Stimulated activated naive CD8-positive, alpha-beta T cell treated with anti-CD3 and anti-CD28 coated beads, Interleukin-15, amount 100 ng/mL, for 72 hours (primary cell): ENCODE measurements at regions not wholly inside any gene's neighbourhood (a gene's known extent, or its start where the extent isn't known, plus 50 kb on each side); places are given as distances from the start of the nearest gene placed in this dataset.
"Not testable (repeated sequence)": the region's sequence is repeated elsewhere in the genome, so short reads cannot be mapped to it uniquely, and the experiment has no call there.

Source experiments
- ATAC-seq: fragments of 150-1000 bp; cut with Tn5 transposase; 2 replicates; pipeline ENCODE4 v1.10.0; 2021; ENCODE audit warnings: mild to moderate bottlenecking, moderate library complexity
- DNase-seq, 2 donors: peaks; one replicate each; pipeline ENCODE4 v3.0.0; 2021 to 2022
- H3K27ac Mint-ChIP-seq, 2 donors: one replicate each; pipeline ENCODE4 v1.8.0; 2022; ENCODE audit warnings: mild to moderate bottlenecking in 2 of 2, mixed read lengths in 2 of 2, moderate library complexity in 2 of 2
- H3K27me3 Mint-ChIP-seq: one replicate; pipeline ENCODE4 v1.8.0; 2022; ENCODE audit warnings: mixed read lengths
- H3K4me1 Mint-ChIP-seq: one replicate; pipeline ENCODE4 v1.8.0; 2022; ENCODE audit warnings: mild to moderate bottlenecking, mixed read lengths
- H3K4me3 Mint-ChIP-seq, 2 donors: one replicate each; pipeline ENCODE4 v1.8.0; 2022; ENCODE audit warnings: mild to moderate bottlenecking in 2 of 2, mixed read lengths in 2 of 2, moderate library complexity in 1 of 2
- H3K9me3 Mint-ChIP-seq, 2 donors: one replicate each; pipeline ENCODE4 v1.8.0; 2022; ENCODE audit warnings: mixed read lengths in 2 of 2

DNA sequence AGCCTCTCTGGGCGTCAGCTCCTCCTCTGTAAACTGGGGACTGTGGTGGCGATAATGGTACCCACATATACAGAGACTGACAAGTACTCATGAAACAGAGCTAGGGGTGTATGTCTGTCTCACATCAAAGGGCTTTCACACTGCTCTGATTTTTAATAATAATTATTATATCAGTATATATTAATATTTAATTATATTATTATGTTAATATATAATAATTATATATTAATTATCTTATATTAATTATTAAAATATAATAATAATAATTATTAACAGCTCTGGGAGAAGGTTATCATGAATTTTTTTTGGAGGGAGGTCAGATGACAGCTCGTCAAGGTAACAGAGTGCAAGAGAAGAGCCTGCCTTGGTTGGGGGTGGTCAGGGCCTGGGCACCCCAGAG is 173.6 kb downstream of the NRN1 start:
- Mint-ChIP-seq H3K9me3 (no peaks in the 10 kb centered on the region), H3K4me1 (peaks cover 59% of the 10 kb centered on the region), H3K27me3 (no peaks in the 10 kb centered on the region), H3K4me3 (peak overlapping the region in 1 of 2 donors; percentile 34), H3K27ac (no peak overlapping the region)
- DNase-seq, result no peak
- ATAC-seq, result no peak

DNA sequence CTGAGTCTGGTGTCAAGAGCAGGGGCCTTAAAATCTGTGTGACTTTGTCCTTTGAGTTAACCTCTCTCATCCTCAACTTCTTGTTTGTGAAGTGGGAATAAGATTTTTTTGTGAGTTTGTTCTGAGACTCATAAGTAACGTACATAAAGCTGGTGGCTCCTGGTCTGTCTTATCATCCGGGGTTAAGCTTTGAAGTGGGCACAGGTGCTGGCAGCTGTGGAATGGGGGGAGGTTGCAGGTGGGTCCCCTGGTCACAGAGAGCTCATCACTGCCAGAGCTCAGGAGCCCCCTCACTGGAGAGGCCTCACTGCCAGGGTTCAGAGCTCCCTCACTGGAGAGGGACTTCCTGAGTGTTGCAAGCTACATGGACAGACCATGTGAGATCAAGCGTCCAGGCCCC is 174.1 kb downstream of the NRN1 start:
- no peaks in the 10 kb centered on the region for H3K9me3 Mint-ChIP-seq
- H3K4me1 Mint-ChIP-seq, result peaks cover 60% of the 10 kb centered on the region
- no peaks in the 10 kb centered on the region for H3K27me3 Mint-ChIP-seq
- no peak for ATAC-seq
- DNase-seq, result no peak
- H3K4me3 Mint-ChIP-seq, result peak overlapping the region in 1 of 2 donors; percentile 34
- H3K27ac Mint-ChIP-seq, result peak overlapping the region; percentile 89 to 93

DNA sequence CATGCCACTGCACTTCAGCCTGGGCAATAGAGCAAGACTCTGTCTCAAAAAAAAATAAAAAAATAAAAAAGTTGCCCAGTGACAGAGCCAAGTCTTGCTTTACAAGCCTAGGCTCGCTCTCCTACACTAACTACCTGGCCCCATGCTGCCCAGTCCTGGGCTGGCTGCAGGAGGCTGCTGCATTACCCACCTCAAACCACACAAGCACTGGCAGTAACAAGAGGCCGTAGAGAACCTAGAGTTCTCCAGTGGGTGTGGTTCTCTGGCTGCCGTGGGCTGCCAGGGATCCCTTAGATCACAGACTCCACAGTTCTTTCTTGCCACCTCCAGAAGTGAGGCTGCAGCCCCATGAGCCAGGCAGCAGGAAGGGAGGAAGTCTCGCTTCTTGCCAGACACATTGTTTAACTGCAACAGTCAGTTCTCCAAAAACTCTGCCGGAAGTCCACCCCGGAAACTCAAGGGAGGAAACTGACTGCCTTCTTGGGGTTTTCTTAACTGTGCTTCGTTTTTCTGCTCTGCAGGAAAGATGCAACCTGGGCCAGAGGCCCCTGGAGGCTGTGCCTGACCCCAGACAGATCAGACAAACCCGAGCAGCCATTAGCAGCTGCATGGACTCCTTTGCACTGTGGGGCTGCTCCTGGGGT is 175.4 kb downstream of the NRN1 start:
- not testable (repeated sequence) for H3K27me3 Mint-ChIP-seq, H3K9me3 Mint-ChIP-seq
- DNase-seq, result peak; percentile 23 to 43
- Mint-ChIP-seq H3K4me3 (peak overlapping the region; percentile 55 to 72), H3K4me1 (peaks cover 60% of the 10 kb centered on the region), H3K27ac (peak overlapping the region; percentile 89 to 93)
- ATAC-seq, result peak; percentile 70

DNA sequence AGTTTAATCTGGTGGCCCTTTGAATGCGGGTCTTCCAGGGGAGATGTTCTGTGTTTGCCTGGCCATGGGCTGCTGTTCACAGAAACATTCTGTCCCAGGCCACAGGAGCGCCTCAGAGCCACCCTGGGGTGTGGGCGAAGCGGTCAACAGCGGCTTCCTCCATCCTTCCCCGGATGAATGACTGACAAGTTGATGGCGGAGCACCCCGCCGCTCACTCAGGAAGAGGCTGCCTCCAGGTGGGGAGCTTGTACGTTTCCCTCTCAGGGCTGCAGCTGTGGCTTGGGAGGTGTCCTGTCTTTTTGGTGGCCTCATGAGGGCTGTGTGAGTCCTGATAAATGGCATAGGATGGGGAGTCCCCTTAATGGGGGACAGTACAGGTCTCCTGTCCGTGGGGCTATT is 178.4 kb downstream of the NRN1 start:
- H3K27ac Mint-ChIP-seq, result no peak overlapping the region
- no peaks in the 10 kb centered on the region for H3K27me3 Mint-ChIP-seq
- no peak for ATAC-seq
- H3K9me3 Mint-ChIP-seq, result no peaks in the 10 kb centered on the region
- peaks cover 65% of the 10 kb centered on the region for H3K4me1 Mint-ChIP-seq
- DNase-seq, result no peak
- no peak overlapping the region for H3K4me3 Mint-ChIP-seq

DNA sequence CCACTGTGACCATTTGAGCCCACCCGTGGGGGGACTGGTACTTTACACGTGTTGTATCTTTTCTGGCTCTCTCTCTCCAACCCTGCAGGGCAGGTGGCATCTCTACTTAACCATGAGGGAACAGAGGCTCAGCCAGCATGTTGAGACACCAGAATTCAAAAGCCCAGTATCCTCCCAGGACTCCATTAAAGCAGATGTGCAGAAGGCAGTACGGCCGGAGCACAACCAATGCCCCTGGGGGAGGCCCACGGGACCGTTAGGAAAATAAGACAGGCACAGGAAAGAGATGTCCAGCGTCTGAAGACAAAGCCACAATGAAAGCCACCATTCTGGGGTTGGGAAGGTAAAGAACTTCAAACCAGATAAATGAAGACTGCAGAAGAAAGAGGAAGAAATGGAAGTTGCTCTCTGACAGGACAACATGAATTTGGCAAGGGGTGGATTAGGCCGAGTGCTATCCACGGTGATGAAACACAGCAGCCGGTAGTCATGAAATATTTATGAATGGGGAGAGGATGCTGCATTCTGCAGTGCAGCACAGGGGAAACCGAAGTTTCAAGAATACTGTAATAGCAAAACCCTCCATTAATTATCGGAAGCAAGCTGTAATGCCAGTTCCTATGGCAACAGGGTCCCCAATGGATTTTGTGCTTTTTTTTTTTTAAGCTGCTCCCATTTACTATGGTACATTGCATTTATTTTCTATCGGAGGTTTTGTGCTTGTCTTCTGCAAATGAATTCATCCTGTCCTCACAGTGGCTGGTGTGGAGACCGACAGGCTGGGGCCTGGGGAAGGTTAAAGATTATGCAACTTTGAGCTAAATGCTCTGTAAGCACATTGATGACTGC is 179.4 kb downstream of the NRN1 start:
- DNase-seq, result no peak
- Mint-ChIP-seq H3K27me3 (no peaks in the 10 kb centered on the region), H3K9me3 (peaks cover 0 to 4% of the 10 kb centered on the region in 2 donors), H3K4me1 (peaks cover 58% of the 10 kb centered on the region), H3K4me3 (no peak overlapping the region), H3K27ac (no peak overlapping the region)
- no peak for ATAC-seq

DNA sequence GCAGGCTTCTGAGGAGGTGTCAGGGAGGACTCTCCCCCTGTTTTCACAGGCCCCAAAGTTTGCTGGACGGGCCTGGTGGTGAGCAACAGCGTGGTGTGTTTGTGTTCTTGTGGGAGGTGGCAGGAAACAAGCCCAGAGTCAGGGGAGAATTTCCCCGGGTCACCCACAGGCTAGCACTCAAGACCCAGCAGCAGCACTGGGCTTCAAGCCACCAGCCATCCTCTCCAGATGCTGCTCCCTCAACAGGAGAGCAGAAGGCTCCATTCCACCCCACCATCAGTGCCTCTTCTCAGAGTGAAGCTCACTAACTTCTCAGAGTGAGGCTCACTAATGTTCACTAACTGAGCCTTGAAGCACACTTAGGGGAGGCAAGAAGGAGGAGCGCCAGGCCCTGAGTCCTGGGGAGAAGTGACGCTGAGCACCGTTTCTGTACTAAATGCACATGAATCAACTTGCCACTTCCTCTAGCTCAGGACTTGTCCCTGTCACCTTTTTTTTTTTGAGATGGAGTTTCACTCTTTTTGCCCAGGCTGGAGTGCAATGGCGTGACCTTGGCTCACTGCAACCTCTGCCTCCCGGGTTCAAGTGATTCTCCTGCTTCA is 182.2 kb downstream of the NRN1 start:
- not testable (repeated sequence) for H3K27me3 Mint-ChIP-seq, H3K4me3 Mint-ChIP-seq, H3K9me3 Mint-ChIP-seq
- DNase-seq, result peak; percentile 7 to 27
- peak; percentile 82 for ATAC-seq
- H3K4me1 Mint-ChIP-seq, result peaks cover 33% of the 10 kb centered on the region
- H3K27ac Mint-ChIP-seq, result peak overlapping the region in 1 of 2 donors; percentile 74
